Immature natural killer cell (primary cell): ENCODE measurements at regions not wholly inside any gene's neighbourhood (a gene's known extent, or its start where the extent isn't known, plus 50 kb on each side); places are given as distances from the start of the nearest gene placed in this dataset.
"Not testable (repeated sequence)": the region's sequence is repeated elsewhere in the genome, so short reads cannot be mapped to it uniquely, and the experiment has no call there.

Source experiments
- DNase-seq, 3 donors: peaks; one replicate each; pipeline ENCODE4 v3.0.0; 2022; ENCODE audit warnings: mixed read lengths in 1 of 3
- H3K27ac Mint-ChIP-seq, 6 donors: one replicate each; pipeline ENCODE4 v1.8.0; 2020; ENCODE audit warnings: mixed read lengths in 6 of 6, mild to moderate bottlenecking in 5 of 6, inconsistent platforms in 4 of 6, moderate library complexity in 3 of 6
- H3K27me3 Mint-ChIP-seq, 3 donors: one replicate each; pipeline ENCODE4 v1.8.0; 2020 to 2021; ENCODE audit warnings: low read depth in 3 of 3, mild to moderate bottlenecking in 3 of 3, mixed read lengths in 3 of 3, moderate library complexity in 3 of 3, inconsistent platforms in 1 of 3
- H3K36me3 Mint-ChIP-seq, 3 donors: one replicate each; pipeline ENCODE4 v1.8.0; 2020; ENCODE audit warnings: mixed read lengths in 3 of 3, inconsistent platforms in 2 of 3, mild to moderate bottlenecking in 2 of 3
- H3K4me1 Mint-ChIP-seq, 2 donors: one replicate each; pipeline ENCODE4 v1.8.0; 2020; ENCODE audit warnings: inconsistent platforms in 2 of 2, mild to moderate bottlenecking in 2 of 2, mixed read lengths in 2 of 2, moderate library complexity in 1 of 2
- H3K4me3 Mint-ChIP-seq, 5 donors: one replicate each; pipeline ENCODE4 v1.8.0; 2020; ENCODE audit warnings: mild to moderate bottlenecking in 5 of 5, mixed read lengths in 5 of 5, inconsistent platforms in 3 of 5, moderate library complexity in 3 of 5
- H3K9me3 Mint-ChIP-seq, 6 donors: one replicate each; pipeline ENCODE4 v1.8.0; 2020; ENCODE audit warnings: mild to moderate bottlenecking in 6 of 6, mixed read lengths in 6 of 6, inconsistent platforms in 4 of 6, moderate library complexity in 3 of 6

GRCh38 chr7:34390103-34390502 lies 267.9 kb upstream of the NPSR1 start:
- DNase-seq = no peak
- H3K27ac Mint-ChIP-seq = no peak overlapping the region
- H3K9me3 Mint-ChIP-seq = peaks cover 0 to 16% (median 2%) of the 10 kb centered on the region in 6 donors
- H3K4me1 Mint-ChIP-seq = no peaks in the 10 kb centered on the region
- peaks cover 0 to 2% (median 0%) of the 10 kb centered on the region in 3 donors for H3K27me3 Mint-ChIP-seq
- H3K36me3 Mint-ChIP-seq = no peaks in the 10 kb centered on the region
- no peak overlapping the region for H3K4me3 Mint-ChIP-seq

DNA sequence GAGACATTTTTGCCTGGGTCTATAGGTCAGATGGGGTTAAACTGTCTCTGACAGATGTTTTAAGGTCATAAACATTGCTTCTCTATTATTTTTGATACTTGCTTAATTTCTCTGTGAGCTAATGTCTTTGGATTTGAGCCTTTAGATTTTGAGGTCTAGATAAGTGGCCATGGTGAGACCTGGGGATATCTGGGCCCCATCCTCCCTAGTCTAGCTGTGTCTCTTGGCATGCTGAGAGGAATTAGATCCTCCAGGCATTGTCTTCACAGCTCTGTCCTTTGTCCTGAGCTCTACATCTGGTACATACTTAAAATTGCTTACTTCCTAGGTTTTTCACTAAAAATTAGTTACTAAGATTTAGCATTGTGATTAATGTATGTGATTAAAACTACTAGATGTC lies 265.0 kb upstream of the NPSR1 start:
- Mint-ChIP-seq H3K4me1 (no peaks in the 10 kb centered on the region), H3K9me3 (peaks cover 0 to 16% (median 0%) of the 10 kb centered on the region in 6 donors), H3K27me3 (peaks cover 0 to 2% (median 0%) of the 10 kb centered on the region in 3 donors), H3K27ac (no peak overlapping the region), H3K36me3 (no peaks in the 10 kb centered on the region), H3K4me3 (no peak overlapping the region)
- DNase-seq = no peak

- H3K9me3 Mint-ChIP-seq = peaks cover 0 to 16% (median 3%) of the 10 kb centered on the region in 6 donors
- H3K4me3 Mint-ChIP-seq = no peak overlapping the region
- DNase-seq = no peak
- H3K27me3 Mint-ChIP-seq = no peaks in the 10 kb centered on the region
- H3K4me1 Mint-ChIP-seq = no peaks in the 10 kb centered on the region
- no peaks in the 10 kb centered on the region for H3K36me3 Mint-ChIP-seq
- H3K27ac Mint-ChIP-seq = no peak overlapping the region
Observed at GRCh38 chr7:34396437-34397064, 261.5 kb upstream of the NPSR1 start.

GRCh38 chr7:34401776-34402175 lies 256.2 kb upstream of the NPSR1 start:
- Mint-ChIP-seq H3K27me3 (peaks cover 0 to 5% (median 0%) of the 10 kb centered on the region in 3 donors), H3K27ac (no peak overlapping the region), H3K4me3 (no peak overlapping the region), H3K9me3 (peaks cover 0 to 10% (median 3%) of the 10 kb centered on the region in 6 donors), H3K4me1 (no peaks in the 10 kb centered on the region), H3K36me3 (no peaks in the 10 kb centered on the region)
- no peak for DNase-seq

DNA sequence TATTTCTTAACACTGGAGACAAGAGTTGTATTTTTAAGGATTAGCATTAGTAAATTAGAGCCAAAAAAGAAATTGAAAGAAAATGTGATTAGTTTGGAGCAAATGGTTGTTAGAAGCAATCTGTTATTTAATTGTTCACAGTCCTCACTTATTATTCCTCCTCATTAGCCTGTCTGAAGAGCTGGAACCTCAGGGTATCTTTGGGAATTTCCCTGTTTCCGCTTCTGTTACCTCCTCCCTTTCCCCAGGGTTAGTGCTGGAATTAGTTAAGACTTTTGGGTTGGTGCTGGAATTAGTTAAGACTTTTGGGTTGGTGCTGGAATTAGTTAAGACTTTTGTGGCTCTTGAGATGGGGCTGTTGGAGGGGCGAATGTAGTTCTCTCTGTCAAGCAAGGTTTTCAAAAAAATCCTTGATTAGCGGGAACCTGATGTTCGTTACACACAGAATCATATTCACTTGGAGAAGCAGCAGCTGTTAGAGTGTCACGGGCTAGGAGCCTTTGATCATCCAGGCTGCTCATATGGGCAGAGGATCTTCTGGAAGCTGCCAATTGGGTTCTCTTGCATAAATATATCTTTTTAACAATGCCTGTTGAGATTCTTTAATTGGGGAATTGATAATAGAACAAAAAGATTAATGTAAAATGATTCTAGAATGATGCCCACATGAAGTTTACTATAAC lies 251.0 kb upstream of the NPSR1 start:
- no peak overlapping the region for H3K4me3 Mint-ChIP-seq
- no peak overlapping the region for H3K27ac Mint-ChIP-seq
- H3K4me1 Mint-ChIP-seq = no peaks in the 10 kb centered on the region
- peaks cover 2 to 9% (median 3%) of the 10 kb centered on the region in 3 donors for H3K27me3 Mint-ChIP-seq
- no peak for DNase-seq
- peaks cover 0 to 15% (median 3%) of the 10 kb centered on the region in 6 donors for H3K9me3 Mint-ChIP-seq
- no peaks in the 10 kb centered on the region for H3K36me3 Mint-ChIP-seq

DNA sequence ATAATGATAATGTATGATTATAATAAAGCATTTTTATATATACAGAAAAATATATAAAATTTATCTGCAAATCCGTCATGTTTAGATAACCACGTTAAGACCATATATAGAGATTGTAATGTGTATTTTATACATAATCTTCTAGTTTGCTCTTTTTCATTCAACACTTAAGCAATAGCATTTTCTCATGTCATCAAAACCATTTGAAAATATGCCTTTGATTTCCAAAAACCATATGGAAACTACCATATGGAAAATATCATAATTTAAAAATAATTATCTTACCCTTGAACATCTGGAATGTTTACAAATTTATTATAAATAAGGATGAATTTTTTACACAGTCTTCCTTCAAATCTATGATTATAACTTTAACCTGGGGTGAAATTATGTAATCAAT lies 250.4 kb upstream of the NPSR1 start:
- no peak overlapping the region for H3K27ac Mint-ChIP-seq
- peaks cover 0 to 15% (median 4%) of the 10 kb centered on the region in 6 donors for H3K9me3 Mint-ChIP-seq
- no peak overlapping the region for H3K4me3 Mint-ChIP-seq

GRCh38 chr7:34417781-34418180 lies 240.2 kb upstream of the NPSR1 start:
- no peak overlapping the region for H3K4me3 Mint-ChIP-seq
- no peaks in the 10 kb centered on the region for H3K27me3 Mint-ChIP-seq
- H3K4me1 Mint-ChIP-seq = no peaks in the 10 kb centered on the region
- no peak overlapping the region for H3K27ac Mint-ChIP-seq
- peaks cover 0 to 10% (median 4%) of the 10 kb centered on the region in 6 donors for H3K9me3 Mint-ChIP-seq
- no peak for DNase-seq
- no peaks in the 10 kb centered on the region for H3K36me3 Mint-ChIP-seq

More for the DNA sequence above, 250.4 kb upstream of the NPSR1 start:
- Mint-ChIP-seq H3K27me3 (peaks cover 2 to 9% (median 3%) of the 10 kb centered on the region in 3 donors), H3K4me1 (no peaks in the 10 kb centered on the region), H3K36me3 (no peaks in the 10 kb centered on the region)
- DNase-seq = no peak

GRCh38 chr7:34421526-34421925 lies 236.5 kb upstream of the NPSR1 start:
- no peaks in the 10 kb centered on the region for H3K4me1 Mint-ChIP-seq
- no peak overlapping the region for H3K27ac Mint-ChIP-seq
- H3K36me3 Mint-ChIP-seq = no peaks in the 10 kb centered on the region
- H3K27me3 Mint-ChIP-seq = no peaks in the 10 kb centered on the region
- DNase-seq = no peak
- no peak overlapping the region for H3K4me3 Mint-ChIP-seq
- peaks cover 0 to 7% (median 3%) of the 10 kb centered on the region in 6 donors for H3K9me3 Mint-ChIP-seq

DNA sequence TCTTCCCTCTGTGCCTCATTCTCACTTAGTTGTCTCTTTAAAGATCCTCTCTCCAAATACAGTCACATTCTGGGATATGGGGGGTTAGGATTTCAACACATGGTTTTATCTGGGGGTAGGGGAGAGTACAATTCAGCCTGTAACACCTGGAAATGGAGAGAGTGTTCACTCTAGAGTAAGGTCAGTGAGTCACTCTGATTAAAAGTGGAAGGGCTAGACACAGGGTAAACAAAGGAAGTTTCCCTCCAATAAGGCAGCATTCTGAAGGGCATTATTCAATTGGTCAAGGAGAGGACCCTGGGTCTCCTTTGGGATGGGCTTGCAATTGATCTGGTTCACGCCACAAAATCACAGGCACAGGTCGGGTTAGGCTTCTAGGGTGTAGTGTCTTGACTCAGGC lies 232.8 kb upstream of the NPSR1 start:
- Mint-ChIP-seq H3K27ac (no peak overlapping the region), H3K4me1 (no peaks in the 10 kb centered on the region), H3K36me3 (no peaks in the 10 kb centered on the region), H3K9me3 (peaks cover 0 to 3% (median 1%) of the 10 kb centered on the region in 6 donors), H3K4me3 (no peak overlapping the region), H3K27me3 (no peaks in the 10 kb centered on the region)
- DNase-seq = no peak

- Mint-ChIP-seq H3K4me1 (no peaks in the 10 kb centered on the region), H3K27me3 (no peaks in the 10 kb centered on the region)
Observed at GRCh38 chr7:34425631-34426384, 232.2 kb upstream of the NPSR1 start.

GRCh38 chr7:34430456-34430855 lies 227.6 kb upstream of the NPSR1 start:
- H3K4me3 Mint-ChIP-seq = no peak overlapping the region
- no peaks in the 10 kb centered on the region for H3K36me3 Mint-ChIP-seq
- no peaks in the 10 kb centered on the region for H3K4me1 Mint-ChIP-seq
- H3K27ac Mint-ChIP-seq = no peak overlapping the region
- H3K9me3 Mint-ChIP-seq = peaks cover 8 to 24% (median 13%) of the 10 kb centered on the region in 6 donors
- DNase-seq = no peak
- H3K27me3 Mint-ChIP-seq = peaks cover 0 to 2% (median 0%) of the 10 kb centered on the region in 3 donors

More at GRCh38 chr7:34425631-34426384, 232.2 kb upstream of the NPSR1 start:
- Mint-ChIP-seq H3K9me3 (peaks cover 0 to 6% (median 4%) of the 10 kb centered on the region in 6 donors), H3K4me3 (no peak overlapping the region), H3K36me3 (no peaks in the 10 kb centered on the region), H3K27ac (no peak overlapping the region)
- no peak for DNase-seq

DNA sequence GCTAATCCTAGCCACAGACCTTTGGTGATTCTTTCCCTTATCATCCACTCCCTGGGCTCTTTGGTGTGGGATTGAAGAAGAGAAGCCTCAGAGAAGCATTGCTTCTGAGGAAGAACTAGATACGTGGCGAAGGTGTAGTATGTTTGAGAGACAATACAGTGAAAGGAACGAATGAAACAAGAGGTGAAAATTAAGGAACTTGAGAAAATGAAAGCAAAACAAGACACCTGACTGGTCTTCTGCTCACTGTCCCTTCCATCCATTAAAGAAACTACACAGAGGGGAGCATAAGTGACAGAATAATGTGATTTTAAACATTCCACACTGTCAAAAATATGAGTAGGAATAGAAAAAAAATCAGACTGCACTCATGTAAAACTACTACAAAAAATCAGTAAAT lies 219.6 kb upstream of the NPSR1 start:
- Mint-ChIP-seq H3K27me3 (peaks cover 1 to 2% (median 1%) of the 10 kb centered on the region in 3 donors), H3K27ac (no peak overlapping the region)

DNA sequence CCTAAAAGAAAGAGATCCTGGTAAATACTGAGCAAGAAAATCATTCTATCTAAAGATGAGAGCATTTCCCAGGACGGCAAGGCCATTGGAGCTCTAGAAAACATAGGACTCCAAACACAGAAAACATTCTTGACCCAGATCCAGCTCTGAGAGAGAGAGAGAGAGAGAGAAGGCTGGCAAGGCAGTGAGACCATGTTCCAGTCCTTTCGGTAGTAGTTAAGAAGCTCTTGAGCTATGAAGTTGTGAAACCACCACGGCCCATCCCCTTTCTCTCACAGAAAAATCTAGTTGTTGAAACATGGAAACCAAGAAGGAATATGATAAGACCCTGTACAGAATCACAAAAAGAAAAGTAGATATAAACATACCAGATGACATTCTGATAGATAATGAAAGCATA lies 212.4 kb upstream of the NPSR1 start:
- H3K9me3 Mint-ChIP-seq = peaks cover 0 to 15% (median 8%) of the 10 kb centered on the region in 6 donors

More for the DNA sequence above, 219.6 kb upstream of the NPSR1 start:
- no peak for DNase-seq
- Mint-ChIP-seq H3K4me1 (no peaks in the 10 kb centered on the region), H3K36me3 (no peaks in the 10 kb centered on the region), H3K9me3 (peaks cover 6 to 23% (median 11%) of the 10 kb centered on the region in 6 donors), H3K4me3 (no peak overlapping the region)

DNA sequence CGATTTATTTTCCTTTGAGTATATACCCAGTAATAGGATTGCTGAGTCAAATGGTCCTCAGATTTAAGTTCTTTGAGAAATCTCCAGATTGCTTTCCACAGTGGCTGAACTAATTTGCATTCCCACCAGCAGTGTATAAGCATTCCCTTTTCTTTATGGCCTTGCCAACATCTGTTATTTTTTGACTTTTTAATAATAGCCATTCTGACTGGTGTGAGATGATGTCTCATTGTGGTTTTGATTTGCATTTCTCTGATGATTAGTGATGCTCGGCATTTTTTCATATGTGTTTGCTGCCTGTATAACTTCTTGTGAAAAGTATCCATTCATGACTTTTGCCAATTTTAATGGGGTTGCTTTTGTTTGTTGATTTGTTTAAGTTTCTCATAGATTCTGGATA lies 209.5 kb upstream of the NPSR1 start:
- not testable (repeated sequence) for H3K36me3 Mint-ChIP-seq, H3K4me1 Mint-ChIP-seq, DNase-seq, H3K27me3 Mint-ChIP-seq, H3K27ac Mint-ChIP-seq, H3K4me3 Mint-ChIP-seq
- peaks cover 0 to 11% (median 6%) of the 10 kb centered on the region in 6 donors for H3K9me3 Mint-ChIP-seq

More for the DNA sequence above, 212.4 kb upstream of the NPSR1 start:
- H3K27me3 Mint-ChIP-seq = peaks cover 0 to 3% (median 2%) of the 10 kb centered on the region in 3 donors
- no peak for DNase-seq
- no peak overlapping the region for H3K4me3 Mint-ChIP-seq
- H3K27ac Mint-ChIP-seq = no peak overlapping the region
- H3K4me1 Mint-ChIP-seq = no peaks in the 10 kb centered on the region
- H3K36me3 Mint-ChIP-seq = no peaks in the 10 kb centered on the region
